Spleen (tissue), 11 donors: ENCODE measurements at regions not wholly inside any gene's neighbourhood (a gene's known extent, or its start where the extent isn't known, plus 50 kb on each side); places are given as distances from the start of the nearest gene placed in this dataset.

Experiments
- DNase-seq: peaks from one replicate; pipeline ENCODE4 v3.0.0-alpha.2; 2020
- H3K27ac ChIP-seq, 8 donors: fragments of 200-600 bp; sonication (generic) in 7 of 8; 1 replicate in 4 of 8; 2 replicates in 4 of 8; pipeline versions ENCODE4 v1.5.0 to v1.8.0; 2016 to 2021; ENCODE audit warnings: inconsistent platforms in 4 of 8, mild to moderate bottlenecking in 4 of 8, moderate library complexity in 1 of 8
- H3K27me3 ChIP-seq, 7 donors: fragments of 200-600 bp; sonication (generic) in 6 of 7; replicated peaks in 1 of 7; 1 replicate in 4 of 7; 2 replicates in 3 of 7; pipeline versions ENCODE4 v1.5.0 to v1.8.0; 2016 to 2021; ENCODE audit warnings: inconsistent platforms in 3 of 7, mild to moderate bottlenecking in 1 of 7
- H3K36me3 ChIP-seq, 6 donors: fragments of 200-600 bp; sonication (generic) in 5 of 6; 1 replicate in 4 of 6; 2 replicates in 2 of 6; pipeline versions ENCODE4 v1.5.0 to v1.8.0; 2016 to 2021; ENCODE audit warnings: inconsistent platforms in 2 of 6
- H3K4me1 ChIP-seq, 6 donors: fragments of 200-600 bp; sonication (generic) in 5 of 6; 1 replicate in 3 of 6; 2 replicates in 3 of 6; pipeline versions ENCODE4 v1.5.0 to v1.8.0; 2016 to 2021; ENCODE audit warnings: inconsistent platforms in 3 of 6
- H3K4me3 ChIP-seq, 8 donors: fragments of 200-600 bp; sonication (generic) in 7 of 8; 1 replicate in 4 of 8; 2 replicates in 4 of 8; pipeline versions ENCODE4 v1.5.0 to v1.8.0; 2016 to 2021; ENCODE audit warnings: inconsistent platforms in 4 of 8, mild to moderate bottlenecking in 4 of 8, moderate library complexity in 2 of 8
- H3K9me3 ChIP-seq, 8 donors: fragments of 200-600 bp; sonication (generic) in 7 of 8; 1 replicate in 4 of 8; 2 replicates in 4 of 8; pipeline versions ENCODE4 v1.5.0 to v1.8.0; 2016 to 2021; ENCODE audit warnings: inconsistent platforms in 4 of 8
- CTCF ChIP-seq, 11 experiments: fragments of 200-600 bp in 7 of 11; fragments of 450-650 bp in 4 of 11; sonication (generic) in 4 of 11; IDR thresholded peaks in 8 of 11; conservative IDR thresholded peaks in 3 of 11; 1 replicate in 7 of 11; 2 replicates in 4 of 11; pipeline versions ENCODE4 v1.4.0 to v1.8.0; 2016 to 2021; ENCODE audit warnings: antibody characterized with exemption in 11 of 11, inconsistent platforms in 4 of 11, mild to moderate bottlenecking in 1 of 11
- POLR2A ChIP-seq, 3 donors: fragments of 450-650 bp; IDR thresholded peaks; one replicate each; pipeline ENCODE4 v1.5.1; 2017; ENCODE audit warnings: antibody characterized with exemption in 3 of 3, mild to moderate bottlenecking in 1 of 3
- POLR2AphosphoS5 ChIP-seq, 3 donors: sonication (generic); formaldehyde crosslinking; IDR thresholded peaks; one replicate each; pipeline ENCODE4 v1.5.1; 2017; ENCODE audit warnings: antibody characterized with exemption in 3 of 3
- WGBS, 5 donors: extraction: QIAGEN DNeasy Blood & Tissue Kit in 3 of 5; methylation state at CpG; one replicate each; pipeline versions ENCODE4 v1.1.5 to v1.1.7; 2013 to 2018; 5-methylcytosine and 5-hydroxymethylcytosine counted together
- intact Hi-C: fragments of 100-400 bp; cut with DNase I; formaldehyde crosslinking; loops from one replicate; pipeline ENCODE4 v1.15.0; 2023; ENCODE audit warnings: low total_unique reads
- donor health status: healthy with polysubstance abuse.
- donor health status: DM: no; HTN: no; CAD: no; lungs with moderate emphysema.
- donor health status: DM: no; HTN: no; CAD: no.
- donor health status: Bipolar disorder and iron deficiency.
- donor health status: healthy.
- donor health status: DM: no; HTN: no; CAD: no.
- donor health status: DM: yes; HTN: yes; CAD: no.

- 81 to 100% (median 88%) methylated on average over 1 of the region's 1 CpG for WGBS, 5 donors
- intact Hi-C loops = no loop called here
- H3K9me3 ChIP-seq = peaks cover 0 to 5% (median 0%) of the 10 kb centered on the region in 8 donors
- H3K4me1 ChIP-seq = no peaks in the 10 kb centered on the region
- TF ChIP-seq POLR2AphosphoS5 (IDR thresholded peaks at IDR 0.05) (no peak), CTCF (IDR thresholded peaks at IDR 0.05 in 8 of 11, conservative IDR thresholded peaks at IDR 0.05 in 3 of 11) (no peak), POLR2A (IDR thresholded peaks at IDR 0.05) (no peak)
- no peak overlapping the region for H3K27ac ChIP-seq
- no peak for DNase-seq
- H3K36me3 ChIP-seq = no peaks in the 10 kb centered on the region
- H3K4me3 ChIP-seq = no peak overlapping the region
- H3K27me3 ChIP-seq = no peaks in the 10 kb centered on the region
These were observed 210.7 kb downstream of the HINT1 start for GRCh38 chr5:130954336-130954735.

- WGBS, 5 donors = 86 to 95% (median 89%) methylated on average over 3 of the region's 3 CpGs
- TF ChIP-seq POLR2A (IDR thresholded peaks at IDR 0.05) (no peak), POLR2AphosphoS5 (IDR thresholded peaks at IDR 0.05) (no peak), CTCF (IDR thresholded peaks at IDR 0.05 in 8 of 11, conservative IDR thresholded peaks at IDR 0.05 in 3 of 11) (no peak)
- intact Hi-C loops = no loop called here
These were observed 226.0 kb downstream of the HINT1 start for GRCh38 chr5:130939059-130939458.

GRCh38 chr5:130937046-130937445 is 228.0 kb downstream of the HINT1 start:
- no peaks in the 10 kb centered on the region for H3K36me3 ChIP-seq
- H3K9me3 ChIP-seq = peaks cover 0 to 11% (median 6%) of the 10 kb centered on the region in 8 donors
- no peak overlapping the region for H3K27ac ChIP-seq
- TF ChIP-seq POLR2AphosphoS5 (IDR thresholded peaks at IDR 0.05) (no peak), POLR2A (IDR thresholded peaks at IDR 0.05) (no peak), CTCF (IDR thresholded peaks at IDR 0.05 in 8 of 11, conservative IDR thresholded peaks at IDR 0.05 in 3 of 11) (no peak)
- no peaks in the 10 kb centered on the region for H3K27me3 ChIP-seq
- WGBS, 5 donors = 76 to 96% (median 90%) methylated on average over 2 of the region's 2 CpGs
- no peak for DNase-seq
- no peak overlapping the region for H3K4me3 ChIP-seq
- intact Hi-C loops = no loop called here
- no peaks in the 10 kb centered on the region for H3K4me1 ChIP-seq

More at GRCh38 chr5:130939059-130939458, 226.0 kb downstream of the HINT1 start:
- H3K36me3 ChIP-seq = no peaks in the 10 kb centered on the region
- peaks cover 0 to 2% (median 0%) of the 10 kb centered on the region in 8 donors for H3K9me3 ChIP-seq
- DNase-seq = no peak
- H3K27me3 ChIP-seq = no peaks in the 10 kb centered on the region
- H3K4me1 ChIP-seq = no peaks in the 10 kb centered on the region
- H3K4me3 ChIP-seq = no peak overlapping the region
- H3K27ac ChIP-seq = no peak overlapping the region

DNA sequence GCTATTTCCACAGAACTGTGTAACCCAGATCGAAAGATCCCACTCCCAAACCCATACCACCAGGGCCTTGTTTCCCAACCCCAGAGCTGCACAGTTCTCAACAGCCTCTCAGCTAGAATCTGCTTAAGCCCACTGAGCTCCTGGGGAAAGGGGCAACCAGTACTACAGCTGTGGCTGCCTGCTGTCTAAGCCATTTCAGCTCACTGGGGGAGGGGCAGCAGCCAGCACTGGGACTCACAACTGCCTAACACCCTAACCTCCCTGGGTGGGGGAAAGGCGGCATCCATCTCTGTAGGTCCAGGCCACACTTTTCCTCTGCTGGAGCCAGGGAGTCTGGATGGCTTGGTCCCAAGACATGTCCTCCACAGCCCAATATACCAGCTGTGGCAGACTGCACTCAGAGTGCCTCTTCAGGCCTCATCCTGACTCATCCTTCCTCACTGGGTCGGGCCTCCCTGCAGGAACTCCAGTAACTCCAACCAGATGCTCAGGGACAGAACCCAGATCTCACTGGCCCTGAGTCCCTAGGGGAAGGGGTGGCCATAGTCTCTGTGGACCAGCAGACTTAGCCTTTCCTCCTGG is 241.4 kb downstream of the HINT1 start:
- Histone ChIP-seq H3K27me3 (no peaks in the 10 kb centered on the region), H3K4me1 (no peaks in the 10 kb centered on the region), H3K27ac (no peak overlapping the region), H3K9me3 (no peaks in the 10 kb centered on the region), H3K36me3 (no peaks in the 10 kb centered on the region), H3K4me3 (no peak overlapping the region)
- intact Hi-C loops = no loop called here
- TF ChIP-seq POLR2AphosphoS5 (IDR thresholded peaks at IDR 0.05) = no peak
- no peak for TF ChIP-seq CTCF (IDR thresholded peaks at IDR 0.05 in 8 of 11, conservative IDR thresholded peaks at IDR 0.05 in 3 of 11)
- TF ChIP-seq POLR2A (IDR thresholded peaks at IDR 0.05) = no peak
- WGBS, 5 donors = 75 to 86% (median 84%) methylated on average over 1 to 3 of the region's 3 CpGs
- no peak for DNase-seq
